Uterus (tissue), 3 donors: ENCODE measurements at regions not wholly inside any gene's neighbourhood (a gene's known extent, or its start where the extent isn't known, plus 50 kb on each side); places are given as distances from the start of the nearest gene placed in this dataset.

Experiments used
- DNase-seq, 2 donors: peaks; one replicate each; pipeline ENCODE4 v3.0.0-alpha.2; 2019 to 2020
- H3K27ac ChIP-seq, 2 donors: fragments of 200-600 bp; sonication (generic); 1 replicate in 1 of 2; 2 replicates in 1 of 2; pipeline ENCODE4 v1.5.1; 2016 to 2018
- H3K27me3 ChIP-seq, 2 donors: fragments of 200-600 bp; sonication (generic); one replicate each; pipeline ENCODE4 v1.5.1; 2018 to 2019; ENCODE audit warnings: control low read depth in 1 of 2
- H3K36me3 ChIP-seq, 2 donors: fragments of 200-600 bp; sonication (generic); one replicate each; pipeline ENCODE4 v1.5.1; 2019; ENCODE audit warnings: control low read depth in 1 of 2
- H3K4me1 ChIP-seq, 2 donors: fragments of 200-600 bp; sonication (generic); one replicate each; pipeline ENCODE4 v1.5.1; 2018 to 2019; ENCODE audit warnings: control low read depth in 1 of 2
- H3K4me3 ChIP-seq, 2 donors: fragments of 200-600 bp; sonication (generic); 1 replicate in 1 of 2; 2 replicates in 1 of 2; pipeline ENCODE4 v1.5.1; 2018 to 2019; ENCODE audit warnings: mild to moderate bottlenecking in 1 of 2
- H3K9me3 ChIP-seq, 2 donors: fragments of 200-600 bp; sonication (generic); one replicate each; pipeline ENCODE4 v1.5.1; 2019; ENCODE audit warnings: control low read depth in 1 of 2
- CTCF ChIP-seq, 4 experiments: fragments of 200-600 bp in 2 of 4; fragments of 450-650 bp in 2 of 4; sonication (generic) in 2 of 4; IDR thresholded peaks; one replicate each; pipeline ENCODE4 v1.5.1; 2016 to 2019; ENCODE audit warnings: antibody characterized with exemption in 4 of 4, mild to moderate bottlenecking in 2 of 4, moderate library complexity in 1 of 4
- POLR2A ChIP-seq, 2 donors: fragments of 450-650 bp; IDR thresholded peaks; one replicate each; pipeline ENCODE4 v1.6.1; 2016; ENCODE audit warnings: antibody characterized with exemption in 2 of 2, mild to moderate bottlenecking in 1 of 2, moderate library complexity in 1 of 2
- intact Hi-C: fragments of 100-400 bp; cut with DNase I; formaldehyde crosslinking; loops from one replicate; pipeline ENCODE4 v1.15.1; 2023; ENCODE audit warnings: low total_unique reads
- donor health status: DM: yes; HTN: yes; CAD: no.

DNA sequence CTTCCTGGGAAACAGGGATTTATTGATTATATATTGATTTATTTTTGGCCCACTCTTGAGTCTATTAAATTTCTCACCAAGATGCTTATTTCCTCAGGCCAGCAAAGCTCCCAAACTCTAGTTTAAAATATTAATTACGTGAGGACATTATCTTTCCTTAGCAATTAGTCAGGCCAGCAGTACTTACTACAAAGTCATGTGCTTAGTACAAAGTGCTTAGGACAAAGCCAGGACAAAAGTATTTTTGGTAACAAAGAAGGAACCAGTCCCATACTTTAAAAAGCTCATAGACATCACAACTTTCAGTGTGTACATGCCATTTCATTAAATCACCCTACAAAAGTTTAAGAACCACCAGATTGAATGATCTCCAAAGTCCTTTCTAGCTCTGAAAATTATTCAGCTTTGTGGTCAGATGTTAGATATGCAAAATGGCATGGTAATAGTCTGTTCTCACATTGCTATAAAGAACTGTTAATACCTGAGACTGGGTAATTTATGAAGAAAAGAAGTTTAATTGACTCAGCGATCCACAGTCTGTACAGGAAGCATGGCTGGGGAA is 94.7 kb upstream of the PWP1 start:
- TF ChIP-seq POLR2A (IDR thresholded peaks at IDR 0.05) = no peak
- no peak for TF ChIP-seq CTCF (IDR thresholded peaks at IDR 0.05)
- intact Hi-C loops = no loop called here
- Histone ChIP-seq H3K36me3 (no peaks in the 10 kb centered on the region), H3K4me3 (no peak overlapping the region), H3K27ac (no peak overlapping the region), H3K4me1 (no peaks in the 10 kb centered on the region), H3K9me3 (no peaks in the 10 kb centered on the region), H3K27me3 (no peaks in the 10 kb centered on the region)
- DNase-seq = no peak

GRCh38 chr12:107593713-107594381 is 91.8 kb upstream of the PWP1 start:
- H3K4me3 ChIP-seq = no peak overlapping the region
- DNase-seq = no peak
- H3K27ac ChIP-seq = no peak overlapping the region
- no peaks in the 10 kb centered on the region for H3K9me3 ChIP-seq
- no peaks in the 10 kb centered on the region for H3K27me3 ChIP-seq
- intact Hi-C loops = no loop called here
- H3K4me1 ChIP-seq = no peaks in the 10 kb centered on the region
- H3K36me3 ChIP-seq = no peaks in the 10 kb centered on the region
- TF ChIP-seq POLR2A (IDR thresholded peaks at IDR 0.05) (no peak), CTCF (IDR thresholded peaks at IDR 0.05) (no peak)

GRCh38 chr12:107594995-107595394 is 90.6 kb upstream of the PWP1 start:
- TF ChIP-seq POLR2A (IDR thresholded peaks at IDR 0.05) (no peak), CTCF (IDR thresholded peaks at IDR 0.05) (no peak)
- H3K27ac ChIP-seq = no peak overlapping the region
- H3K27me3 ChIP-seq = no peaks in the 10 kb centered on the region
- intact Hi-C loops = no loop called here
- H3K4me3 ChIP-seq = no peak overlapping the region
- DNase-seq = no peak
- H3K9me3 ChIP-seq = no peaks in the 10 kb centered on the region
- H3K4me1 ChIP-seq = no peaks in the 10 kb centered on the region
- no peaks in the 10 kb centered on the region for H3K36me3 ChIP-seq

DNA sequence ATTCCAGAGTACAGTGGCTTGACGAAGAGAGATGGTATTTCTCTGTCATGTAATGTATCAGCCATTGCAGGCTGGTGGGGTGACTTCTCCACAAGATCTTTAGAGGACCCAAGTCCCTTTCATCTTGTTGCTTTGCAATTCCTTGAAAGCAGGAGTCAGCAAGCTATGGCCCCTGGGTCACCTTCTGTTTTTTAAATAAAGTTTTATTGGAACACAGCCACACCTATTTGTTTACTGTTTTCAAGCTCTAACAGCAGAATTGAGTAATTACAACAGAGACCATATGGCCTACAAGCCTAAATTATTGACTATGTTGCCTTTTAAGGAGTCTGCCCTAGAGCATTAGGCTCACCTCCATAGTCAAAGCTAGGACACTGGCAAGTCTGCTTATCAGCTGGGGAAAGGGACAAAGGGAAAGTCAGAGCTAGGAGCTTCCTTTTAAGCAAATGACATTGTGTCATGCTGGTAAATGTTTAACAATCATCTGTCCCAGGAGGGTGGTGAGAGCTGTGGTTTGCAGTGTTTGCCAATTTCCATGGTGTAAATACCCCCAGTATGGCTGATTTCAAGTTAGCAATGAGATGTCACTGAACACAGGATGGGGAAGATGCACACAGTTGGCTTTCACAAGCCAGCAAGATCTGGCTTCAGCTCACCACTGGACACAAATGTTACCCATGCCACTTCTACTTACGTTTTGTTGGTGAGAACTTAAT is 87.7 kb upstream of the PWP1 start:
- Histone ChIP-seq H3K4me3 (no peak overlapping the region), H3K27me3 (no peaks in the 10 kb centered on the region), H3K36me3 (no peaks in the 10 kb centered on the region), H3K27ac (no peak overlapping the region), H3K9me3 (no peaks in the 10 kb centered on the region), H3K4me1 (no peaks in the 10 kb centered on the region)
- no peak for TF ChIP-seq POLR2A (IDR thresholded peaks at IDR 0.05)
- no peak for TF ChIP-seq CTCF (IDR thresholded peaks at IDR 0.05)
- intact Hi-C loops = no loop called here
- DNase-seq = no peak

GRCh38 chr12:107598906-107599305 is 86.7 kb upstream of the PWP1 start:
- TF ChIP-seq POLR2A (IDR thresholded peaks at IDR 0.05) = no peak
- no peak for TF ChIP-seq CTCF (IDR thresholded peaks at IDR 0.05)
- H3K4me1 ChIP-seq = no peaks in the 10 kb centered on the region
- intact Hi-C loops = no loop called here
- H3K27ac ChIP-seq = no peak overlapping the region
- H3K27me3 ChIP-seq = no peaks in the 10 kb centered on the region
- H3K36me3 ChIP-seq = no peaks in the 10 kb centered on the region
- no peak overlapping the region for H3K4me3 ChIP-seq
- no peak for DNase-seq
- no peaks in the 10 kb centered on the region for H3K9me3 ChIP-seq
